CD4-positive, alpha-beta T cell treated with Interleukin-10 for 1 hour (primary cell): ENCODE measurements at regions not wholly inside any gene's neighbourhood (a gene's known extent, or its start where the extent isn't known, plus 50 kb on each side); places are given as distances from the start of the nearest gene placed in this dataset.

ENCODE experiments used
- DNase-seq: peaks from one replicate; pipeline ENCODE4 v3.0.0-alpha.2; 2020

- no peak for DNase-seq
These were observed 98.0 kb upstream of the TMPRSS2 start for GRCh38 chr21:41605934-41606285.

GRCh38 chr21:41605178-41605933 is 97.4 kb upstream of the TMPRSS2 start:
- DNase-seq: no peak

GRCh38 chr21:41604583-41605041 is 96.7 kb upstream of the TMPRSS2 start:
- DNase-seq: no peak

- no peak for DNase-seq
These were observed 95.5 kb upstream of the TMPRSS2 start for GRCh38 chr21:41603476-41603875.

GRCh38 chr21:41602531-41602930 is 94.6 kb upstream of the TMPRSS2 start:
- no peak for DNase-seq

- DNase-seq: no peak
These were observed 93.8 kb upstream of the TMPRSS2 start for GRCh38 chr21:41601573-41602368.

GRCh38 chr21:41600961-41601572 is 93.1 kb upstream of the TMPRSS2 start:
- DNase-seq: no peak

GRCh38 chr21:41600556-41600955 is 92.6 kb upstream of the TMPRSS2 start:
- DNase-seq: no peak

- DNase-seq: no peak
These were observed 92.2 kb upstream of the TMPRSS2 start for GRCh38 chr21:41600116-41600515.

GRCh38 chr21:41598561-41599431 is 90.8 kb upstream of the TMPRSS2 start:
- no peak for DNase-seq

GRCh38 chr21:41597811-41598231 is 89.9 kb upstream of the TMPRSS2 start:
- DNase-seq: no peak

GRCh38 chr21:41597227-41597626 is 89.3 kb upstream of the TMPRSS2 start:
- DNase-seq: no peak

GRCh38 chr21:41596241-41596925 is 88.4 kb upstream of the TMPRSS2 start:
- no peak for DNase-seq

GRCh38 chr21:41594268-41594667 is 86.3 kb upstream of the TMPRSS2 start:
- no peak for DNase-seq

GRCh38 chr21:41593760-41594138 is 85.8 kb upstream of the TMPRSS2 start:
- no peak for DNase-seq

GRCh38 chr21:41593051-41593759 is 85.2 kb upstream of the TMPRSS2 start:
- DNase-seq: no peak

GRCh38 chr21:41589620-41590175 is 81.7 kb upstream of the TMPRSS2 start:
- no peak for DNase-seq

GRCh38 chr21:41589131-41589530 is 81.2 kb upstream of the TMPRSS2 start:
- no peak for DNase-seq

GRCh38 chr21:41585199-41585994 is 77.4 kb upstream of the TMPRSS2 start:
- no peak for DNase-seq

- no peak for DNase-seq
These were observed 76.7 kb upstream of the TMPRSS2 start for GRCh38 chr21:41584603-41585176.
